ENCODE measurements at regions not wholly inside any gene's neighbourhood (a gene's known extent, or its start where the extent isn't known, plus 50 kb on each side); places are given as distances from the start of the nearest gene placed in this dataset.
A peak's percentile ranks its signal among the peaks of the same experiment; 100 is the strongest.
"Not testable (repeated sequence)": the region's sequence is repeated elsewhere in the genome, so short reads cannot be mapped to it uniquely, and the experiment has no call there.

DNA sequence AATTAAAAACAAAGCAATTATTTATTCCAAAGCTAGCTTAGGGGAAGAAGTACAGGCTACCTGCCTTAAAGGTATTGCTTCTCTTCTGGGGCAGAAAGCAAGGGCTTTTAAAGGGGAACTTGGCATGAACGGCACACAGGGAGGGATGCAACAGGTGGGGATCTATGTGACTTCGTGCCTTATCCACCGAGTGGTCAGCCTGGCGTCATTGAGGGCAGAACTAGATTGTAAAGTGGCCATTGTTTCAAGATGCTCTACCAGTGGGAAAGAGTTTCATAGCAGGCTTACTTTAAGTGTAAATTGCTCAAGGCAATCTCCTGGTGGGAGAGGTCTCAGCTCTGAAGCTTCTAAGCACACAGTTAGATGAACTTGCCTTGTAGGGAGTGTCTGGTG, 360.4 kb downstream of the ATP23 start:
- DNase-seq (ENCODE audit: low read depth in 4 of 4, low spot score in 3 of 4), result no peak

DNA sequence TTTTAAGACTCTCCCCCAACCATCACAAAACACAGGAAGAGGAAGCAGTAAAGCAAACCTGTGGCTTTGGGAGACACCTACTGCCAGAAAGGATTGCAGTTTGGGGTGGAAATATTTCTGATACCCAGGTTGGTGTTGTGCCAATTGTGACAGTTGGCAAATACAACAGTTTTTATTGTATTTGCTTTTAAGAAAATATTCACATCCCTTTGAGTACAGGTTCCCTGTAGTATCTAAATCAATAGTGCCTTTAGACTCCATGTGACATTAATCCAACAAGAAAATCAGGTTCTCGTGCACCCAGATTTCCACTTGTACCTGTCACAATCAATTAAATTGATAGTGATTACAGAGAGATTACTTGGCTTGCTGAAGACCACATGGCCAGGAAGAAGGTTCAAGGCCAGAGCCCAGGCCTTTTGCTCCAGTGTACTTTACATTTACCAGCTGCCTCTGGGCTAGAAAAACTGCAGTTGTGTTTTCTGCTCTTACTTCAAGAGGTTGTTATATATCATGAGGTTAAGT, 361.2 kb downstream of the ATP23 start:
- no peak for DNase-seq (ENCODE audit: low read depth in 4 of 4, low spot score in 3 of 4)

DNA sequence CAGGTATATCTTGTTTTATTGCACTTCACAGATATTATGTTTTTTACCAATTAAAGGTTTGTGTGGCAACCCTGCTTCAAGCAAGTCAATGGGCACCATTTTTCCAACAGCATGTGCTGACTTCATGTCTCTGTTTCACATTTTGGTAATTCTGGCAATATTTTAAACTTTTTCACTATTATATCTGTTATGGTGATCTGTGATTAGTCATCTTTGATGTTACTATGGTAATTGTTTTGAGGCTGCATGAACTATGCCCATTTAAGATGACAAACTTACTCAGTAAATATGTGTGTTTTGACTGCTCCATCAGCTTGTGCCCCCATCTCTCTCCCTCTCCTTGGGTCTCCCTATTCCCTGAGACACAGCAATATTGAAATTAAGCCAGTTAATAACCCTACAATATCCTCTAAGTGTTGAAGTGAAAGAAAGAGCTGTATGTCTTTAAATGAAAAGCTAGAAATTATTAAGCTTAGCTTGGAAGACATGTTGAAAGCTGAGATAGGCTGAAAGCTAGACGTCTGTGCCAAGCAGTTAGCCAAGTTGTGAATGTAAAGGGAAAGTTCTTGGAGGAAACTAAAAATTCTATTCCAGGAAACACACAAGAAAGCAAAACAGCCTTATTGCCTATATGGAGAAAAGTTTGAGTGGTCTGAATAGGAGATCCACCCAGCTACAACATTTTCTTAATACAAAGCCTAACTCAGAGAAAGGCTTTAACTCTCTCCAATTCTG, 365.1 kb downstream of the ATP23 start:
- no peak for DNase-seq (ENCODE audit: low read depth in 4 of 4, low spot score in 3 of 4)

DNA sequence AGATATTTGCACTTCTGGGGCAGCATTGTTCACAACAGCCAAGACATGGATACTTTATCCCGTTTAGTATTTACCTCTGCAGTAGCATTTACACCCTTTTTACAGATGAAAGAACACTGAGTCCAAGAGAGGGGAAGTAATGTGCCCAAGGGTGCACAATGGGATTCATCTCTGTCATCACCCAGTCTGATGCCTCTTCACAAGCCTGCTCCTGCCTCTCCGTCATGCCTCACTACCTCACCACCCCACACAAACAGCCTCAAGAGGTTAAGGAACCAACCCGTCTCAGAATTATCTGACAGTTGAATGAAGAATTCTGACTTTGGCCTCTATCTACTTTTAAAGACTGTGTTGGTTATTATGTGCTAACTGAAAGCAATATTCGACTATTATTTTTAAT, 368.4 kb downstream of the ATP23 start:
- DNase-seq (ENCODE audit: low read depth in 4 of 4, low spot score in 3 of 4), result no peak

- no peak for DNase-seq (ENCODE audit: low read depth in 4 of 4, low spot score in 3 of 4)
Observed at GRCh38 chr12:58310368-58310767, 369.0 kb downstream of the ATP23 start.

- no peak for DNase-seq (ENCODE audit: low read depth in 4 of 4, low spot score in 3 of 4)
Observed at GRCh38 chr12:58310809-58311622, 369.6 kb downstream of the ATP23 start.

DNA sequence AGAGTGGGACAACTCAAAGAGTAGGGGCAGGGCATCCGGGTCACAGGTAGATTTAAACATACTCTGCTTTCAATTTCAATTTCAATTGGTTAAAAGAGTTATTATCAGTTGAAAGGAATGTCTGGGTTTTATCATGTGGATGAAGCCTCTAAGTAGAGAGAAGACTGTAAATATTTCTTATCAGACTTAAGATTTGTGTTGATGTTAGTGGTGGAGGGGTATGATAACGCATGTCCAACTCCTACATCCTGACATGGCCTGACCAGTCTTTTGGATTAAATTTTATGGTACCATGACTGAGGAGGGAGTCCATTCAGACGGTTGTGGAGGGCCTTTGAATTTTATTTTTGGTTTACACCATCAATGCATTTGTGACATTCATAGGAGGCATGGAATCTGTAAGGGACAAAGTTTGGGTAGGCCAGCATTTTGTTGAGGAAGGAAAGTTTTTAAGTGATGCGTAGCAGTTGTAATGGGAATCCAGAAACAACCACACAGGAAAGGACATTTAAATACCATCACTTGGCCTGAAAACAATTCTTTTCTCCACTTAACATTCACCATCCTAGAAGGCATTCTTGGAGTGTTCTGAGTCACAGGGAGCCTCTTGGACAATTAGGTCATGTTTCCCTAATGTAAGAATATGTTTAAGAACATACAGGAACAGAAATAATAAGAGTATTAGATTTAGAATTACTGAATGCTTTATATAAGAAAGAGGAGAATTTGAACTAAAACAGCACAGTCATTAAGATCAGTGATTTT, 371.9 kb downstream of the ATP23 start:
- no peak for DNase-seq (ENCODE audit: low read depth in 4 of 4, low spot score in 3 of 4)

- DNase-seq (ENCODE audit: low read depth in 4 of 4, low spot score in 3 of 4), result no peak
Observed at GRCh38 chr12:58314610-58315009, 373.2 kb downstream of the ATP23 start.

- DNase-seq (ENCODE audit: low read depth in 4 of 4, low spot score in 3 of 4), result no peak
Observed at GRCh38 chr12:58316926-58317325, 375.6 kb downstream of the ATP23 start.

GRCh38 chr12:58321414-58321813, 380.0 kb downstream of the ATP23 start:
- no peak for DNase-seq (ENCODE audit: low read depth in 4 of 4, low spot score in 3 of 4)

DNA sequence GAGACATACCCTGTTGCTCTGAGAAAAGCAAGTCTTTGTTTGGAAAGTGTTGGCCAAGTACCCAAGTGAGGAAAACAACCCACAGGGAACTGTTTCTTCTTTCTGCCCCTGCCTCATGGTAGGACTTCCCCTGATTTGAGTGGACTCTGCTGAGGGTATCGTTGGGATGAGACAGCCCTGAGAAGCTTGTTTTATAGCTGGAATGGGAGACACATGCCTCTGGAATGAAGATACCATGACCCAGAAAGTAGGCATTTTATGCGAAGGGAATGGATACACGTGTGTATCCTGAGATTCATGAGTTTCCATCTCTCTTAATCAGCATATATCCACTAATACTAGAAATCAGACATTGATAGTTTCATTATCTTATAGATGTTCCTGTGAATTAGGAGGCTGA, 382.3 kb downstream of the ATP23 start:
- no peak for DNase-seq (ENCODE audit: low read depth in 4 of 4, low spot score in 3 of 4)

DNA sequence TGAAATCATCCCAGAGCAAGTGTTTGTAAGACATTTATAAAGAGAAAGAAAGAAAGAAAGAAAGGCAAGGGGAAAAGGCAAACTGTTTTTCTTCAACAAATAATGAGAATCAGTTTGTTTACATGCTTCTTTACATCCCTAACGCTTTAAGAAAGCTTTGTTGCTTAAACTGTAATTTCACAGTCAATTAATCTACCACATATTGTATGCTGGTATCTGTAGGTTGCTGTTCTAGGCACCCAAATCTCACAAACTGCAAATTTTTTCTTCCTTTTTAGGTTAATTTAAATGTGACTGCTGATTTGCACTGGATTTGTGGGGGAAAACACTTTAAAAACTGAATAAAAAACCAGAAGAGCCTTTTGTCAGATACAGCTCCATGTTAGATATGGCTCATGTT, 384.2 kb downstream of the ATP23 start:
- DNase-seq (ENCODE audit: low read depth in 4 of 4, low spot score in 3 of 4), result no peak

- no peak for DNase-seq (ENCODE audit: low read depth in 4 of 4, low spot score in 3 of 4)
Observed at GRCh38 chr12:58326534-58326933, 385.2 kb downstream of the ATP23 start.

DNA sequence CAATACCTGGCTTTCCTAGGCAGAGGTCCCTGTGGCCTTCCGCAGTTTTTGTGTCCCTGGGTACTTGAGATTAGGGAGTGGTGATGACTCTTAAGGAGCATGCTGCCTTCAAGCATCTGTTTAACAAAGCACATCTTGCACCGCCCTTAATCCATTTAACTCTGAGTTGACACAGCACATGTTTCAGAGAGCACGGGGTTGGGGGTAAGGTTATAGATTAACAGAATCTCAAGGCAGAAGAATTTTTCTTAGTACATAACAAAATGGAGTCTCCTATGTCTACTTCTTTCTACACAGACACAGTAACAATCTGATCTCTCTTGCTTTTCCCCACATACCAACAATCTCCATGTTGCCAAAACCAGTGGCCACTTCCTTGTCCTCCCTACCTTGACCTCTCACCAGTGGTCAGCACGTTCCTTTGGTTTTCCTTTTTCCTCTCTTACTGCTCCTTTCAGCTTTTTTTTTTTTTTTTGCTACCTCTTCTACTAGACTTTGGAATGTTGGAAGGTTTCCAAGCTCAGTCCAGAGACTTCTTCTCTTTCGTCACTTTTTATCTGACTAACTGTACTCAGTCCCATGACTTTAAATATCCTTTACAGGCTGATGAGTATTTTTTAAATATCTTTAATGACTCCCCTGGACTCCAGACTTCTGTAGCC, 395.3 kb downstream of the ATP23 start:
- DNase-seq (ENCODE audit: low read depth in 4 of 4, low spot score in 3 of 4), result peak in 1 of 4 donors; percentile 26

DNA sequence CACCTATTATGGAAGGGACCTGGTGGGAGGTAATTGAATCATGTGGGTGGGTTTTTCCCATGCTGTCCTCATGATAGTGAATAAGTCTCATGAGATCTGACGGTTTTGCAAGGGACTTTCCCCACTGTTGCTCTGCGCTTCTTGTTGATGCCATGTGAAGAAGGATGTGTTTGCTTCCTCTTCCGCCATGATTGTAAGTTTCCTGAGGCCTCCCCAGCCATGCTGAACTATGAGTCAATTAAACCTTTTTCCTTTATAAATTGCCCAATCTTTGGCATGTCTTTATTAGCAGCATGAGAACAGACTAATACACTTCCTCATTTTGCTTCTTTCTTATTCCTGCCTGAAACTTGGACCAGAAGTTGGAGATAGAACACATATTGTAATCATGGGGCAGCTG, 396.2 kb downstream of the ATP23 start:
- not testable (repeated sequence) for DNase-seq (ENCODE audit: low read depth in 4 of 4, low spot score in 3 of 4)

DNA sequence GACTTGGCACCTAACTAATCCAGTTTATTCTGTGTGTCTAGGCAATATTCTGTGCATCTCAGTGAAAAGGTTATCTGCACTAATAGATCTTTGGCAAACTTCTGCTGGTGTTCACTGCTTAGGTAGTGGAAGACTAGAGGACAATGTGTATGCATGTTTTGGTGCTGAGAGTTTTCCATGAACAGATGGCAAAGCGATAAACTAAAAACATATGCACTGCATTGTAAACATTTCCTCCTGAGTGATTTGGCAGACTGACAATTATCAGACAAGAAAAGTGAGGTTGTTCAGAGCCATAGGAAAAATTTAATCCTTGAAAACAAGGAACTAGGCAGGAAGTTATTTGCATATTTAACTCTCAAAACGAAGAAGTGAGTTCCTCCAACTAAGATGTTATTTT, 400.4 kb downstream of the ATP23 start:
- no peak for DNase-seq (ENCODE audit: low read depth in 4 of 4, low spot score in 3 of 4)

GRCh38 chr12:58342736-58343135, 401.4 kb downstream of the ATP23 start:
- DNase-seq (ENCODE audit: low read depth in 4 of 4, low spot score in 3 of 4), result no peak

DNA sequence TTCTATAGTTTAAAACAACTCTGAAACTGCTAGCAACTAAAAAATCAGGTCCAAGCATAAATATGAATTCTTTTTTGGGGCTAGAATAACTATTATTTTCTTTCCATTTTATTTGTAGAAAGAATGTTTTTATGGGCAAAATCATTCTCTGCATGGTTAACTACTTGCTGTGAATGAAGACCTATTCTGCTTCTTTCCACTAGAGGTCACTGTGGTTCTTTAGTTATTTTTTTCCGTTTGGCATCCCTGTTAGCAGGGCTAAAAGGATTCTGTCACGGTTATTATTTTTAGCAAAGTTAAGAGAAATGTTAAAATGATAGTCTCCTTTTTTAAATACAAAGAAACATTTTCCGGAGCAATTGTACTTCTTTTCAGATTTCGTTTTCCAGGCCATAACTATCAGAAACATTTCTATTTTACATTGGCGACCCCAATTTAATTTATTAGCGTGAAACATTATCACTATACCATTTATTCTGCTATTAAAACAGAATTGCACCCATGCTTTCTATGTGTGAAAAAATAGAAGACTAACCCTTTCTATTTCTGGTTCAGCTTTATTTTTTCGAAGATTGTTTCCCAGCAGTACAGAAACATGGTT, 404.8 kb downstream of the ATP23 start:
- DNase-seq (ENCODE audit: low read depth in 4 of 4, low spot score in 3 of 4), result peak in 1 of 4 donors; percentile 26

DNA sequence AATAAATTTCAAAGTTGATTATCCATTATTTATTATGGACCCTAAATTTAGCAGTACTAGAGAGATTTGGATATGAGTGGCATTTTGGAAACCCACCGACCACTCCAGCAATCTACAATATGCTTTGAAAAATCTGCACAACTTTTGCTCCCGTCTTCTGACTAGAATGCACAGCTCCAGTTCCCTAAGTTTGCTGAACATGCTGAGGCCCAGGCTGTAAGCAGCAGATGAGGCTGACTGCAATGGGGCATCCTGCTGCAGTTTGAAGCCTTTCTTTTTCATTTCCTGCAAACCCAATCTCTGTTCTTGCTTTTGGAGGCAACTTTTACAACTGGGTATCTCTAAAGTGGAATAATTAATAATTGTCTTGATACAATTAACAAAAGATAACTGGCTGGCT, 405.8 kb downstream of the ATP23 start:
- no peak for DNase-seq (ENCODE audit: low read depth in 4 of 4, low spot score in 3 of 4)

DNA sequence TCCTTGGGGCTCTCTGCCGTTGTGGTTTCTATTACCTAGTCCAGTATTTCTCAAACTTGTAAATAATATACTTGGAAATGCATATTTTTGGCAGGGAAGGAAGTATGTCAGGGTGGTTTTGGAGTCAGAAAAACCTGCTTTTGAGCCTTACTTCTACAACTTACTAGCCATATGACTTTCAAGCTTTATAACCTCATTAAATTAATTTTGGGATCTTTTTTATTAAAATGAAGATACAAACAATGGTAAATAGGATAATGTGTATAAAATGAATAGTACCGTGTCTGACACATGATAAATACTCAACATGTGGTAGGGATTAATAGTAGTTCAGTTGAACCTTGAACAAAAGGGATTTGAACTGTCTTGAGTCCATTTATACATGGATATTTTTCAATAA, 406.3 kb downstream of the ATP23 start:
- no peak for DNase-seq (ENCODE audit: low read depth in 4 of 4, low spot score in 3 of 4)
